Chondrocyte (in vitro differentiated cells): ENCODE measurements at regions not wholly inside any gene's neighbourhood (a gene's known extent, or its start where the extent isn't known, plus 50 kb on each side); places are given as distances from the start of the nearest gene placed in this dataset.

ENCODE experiments used
- DNase-seq: peaks from one replicate; pipeline ENCODE4 v3.0.0; 2021; ENCODE audit warnings: mixed read lengths, low spot score
- H3K27ac Mint-ChIP-seq: one replicate; pipeline ENCODE4 v1.8.0; 2021; ENCODE audit warnings: mild to moderate bottlenecking, moderate library complexity, mixed read lengths; ENCODE audit not compliant: unreplicated experiment
- H3K27me3 Mint-ChIP-seq: 2 replicates; pipeline ENCODE4 v1.8.0; 2021; ENCODE audit warnings: low read depth, mixed read lengths
- H3K36me3 Mint-ChIP-seq: 2 replicates; pipeline ENCODE4 v1.8.0; 2021; ENCODE audit warnings: low read depth, mixed read lengths
- H3K4me1 Mint-ChIP-seq: 2 replicates; pipeline ENCODE4 v1.8.0; 2021; ENCODE audit warnings: low read depth, mild to moderate bottlenecking, mixed read lengths
- H3K4me3 Mint-ChIP-seq: one replicate; pipeline ENCODE4 v1.8.0; 2021; ENCODE audit warnings: mild to moderate bottlenecking, moderate library complexity, mixed read lengths; ENCODE audit not compliant: unreplicated experiment
- H3K9me3 Mint-ChIP-seq: 2 replicates; pipeline ENCODE4 v1.8.0; 2021; ENCODE audit warnings: low read depth, mixed read lengths
- CTCF ChIP-seq: fragments of 200-600 bp; sonication (generic); IDR thresholded peaks from 2 replicates; pipeline ENCODE4 v1.5.0; 2021; ENCODE audit warnings: antibody characterized with exemption, mild to moderate bottlenecking, moderate library complexity

GRCh38 chr12:126084480-126084879 lies 1019.2 kb downstream of the AACS start:
- H3K36me3 Mint-ChIP-seq: no peaks in the 10 kb centered on the region
- TF ChIP-seq CTCF: no peak
- no peak overlapping the region for H3K4me3 Mint-ChIP-seq
- H3K4me1 Mint-ChIP-seq: no peaks in the 10 kb centered on the region
- H3K27ac Mint-ChIP-seq: no peak overlapping the region
- peaks cover 41% of the 10 kb centered on the region for H3K9me3 Mint-ChIP-seq
- H3K27me3 Mint-ChIP-seq: no peaks in the 10 kb centered on the region
- no peak for DNase-seq

GRCh38 chr12:126086242-126086641 lies 1021.0 kb downstream of the AACS start:
- Mint-ChIP-seq H3K27ac (no peak overlapping the region), H3K9me3 (peaks cover 42% of the 10 kb centered on the region), H3K27me3 (no peaks in the 10 kb centered on the region), H3K4me1 (no peaks in the 10 kb centered on the region), H3K4me3 (no peak overlapping the region), H3K36me3 (no peaks in the 10 kb centered on the region)
- no peak for TF ChIP-seq CTCF
- no peak for DNase-seq

GRCh38 chr12:126087692-126088091 lies 1022.5 kb downstream of the AACS start:
- DNase-seq: no peak
- no peaks in the 10 kb centered on the region for H3K4me1 Mint-ChIP-seq
- no peak overlapping the region for H3K4me3 Mint-ChIP-seq
- TF ChIP-seq CTCF: no peak
- H3K36me3 Mint-ChIP-seq: no peaks in the 10 kb centered on the region
- H3K27me3 Mint-ChIP-seq: no peaks in the 10 kb centered on the region
- peaks cover 45% of the 10 kb centered on the region for H3K9me3 Mint-ChIP-seq
- no peak overlapping the region for H3K27ac Mint-ChIP-seq

DNA sequence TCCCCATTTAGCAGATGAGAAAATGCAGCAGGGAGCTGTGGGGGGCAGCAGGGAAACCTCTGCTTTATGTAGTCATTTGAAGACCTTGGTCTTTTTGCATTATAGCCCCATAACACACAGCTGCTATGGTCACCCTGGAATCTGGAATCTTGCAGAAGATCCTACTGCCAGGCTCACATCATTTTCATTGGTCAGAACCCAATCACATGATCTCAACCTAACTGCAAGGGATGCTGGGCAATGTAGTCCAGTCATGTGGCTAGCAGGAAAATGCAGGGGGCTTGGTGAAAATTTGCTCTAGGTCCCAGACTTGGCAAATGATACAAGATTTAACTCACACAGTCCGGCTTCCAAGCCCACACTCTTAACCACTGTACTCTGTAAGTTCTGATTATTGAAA lies 1028.7 kb downstream of the AACS start:
- no peaks in the 10 kb centered on the region for H3K4me1 Mint-ChIP-seq
- peaks cover 43% of the 10 kb centered on the region for H3K9me3 Mint-ChIP-seq
- H3K27me3 Mint-ChIP-seq: no peaks in the 10 kb centered on the region
- no peak for DNase-seq
- H3K27ac Mint-ChIP-seq: no peak overlapping the region
- H3K36me3 Mint-ChIP-seq: no peaks in the 10 kb centered on the region
- TF ChIP-seq CTCF: no peak
- H3K4me3 Mint-ChIP-seq: no peak overlapping the region

- Mint-ChIP-seq H3K9me3 (peaks cover 34% of the 10 kb centered on the region), H3K4me1 (no peaks in the 10 kb centered on the region), H3K4me3 (no peak overlapping the region), H3K27me3 (no peaks in the 10 kb centered on the region), H3K27ac (no peak overlapping the region), H3K36me3 (no peaks in the 10 kb centered on the region)
- TF ChIP-seq CTCF: no peak
- DNase-seq: no peak
These were observed 1030.7 kb downstream of the AACS start for GRCh38 chr12:126095748-126096510.
